ENCODE measurements at regions not wholly inside any gene's neighbourhood (a gene's known extent, or its start where the extent isn't known, plus 50 kb on each side); places are given as distances from the start of the nearest gene placed in this dataset.

- no peak for TF ChIP-seq CTCF (IDR thresholded peaks at IDR 0.05)
- no peak for TF ChIP-seq EZH2 (IDR thresholded peaks at IDR 0.05)
These were observed 925.3 kb downstream of the SLITRK6 start for GRCh38 chr13:84873951-84874350.
